ENCODE measurements at regions not wholly inside any gene's neighbourhood (a gene's known extent, or its start where the extent isn't known, plus 50 kb on each side); places are given as distances from the start of the nearest gene placed in this dataset.

GRCh38 chr12:114274131-114274530 lies 131.8 kb downstream of the TBX5 start:
- intact Hi-C loops (cut with DNase I), result no loop called here
- peaks cover 0 to 7% (median 0%) of the 10 kb centered on the region in 9 donors for H3K4me1 ChIP-seq
- DNase-seq, result no peak
- peak in 2 of 8 donors; percentile 49 to 58 for ATAC-seq
- H3K27ac ChIP-seq, result no peak overlapping the region
- no peaks in the 10 kb centered on the region for H3K36me3 ChIP-seq
- no peaks in the 10 kb centered on the region for H3K9me3 ChIP-seq
- peaks cover 0 to 8% (median 0%) of the 10 kb centered on the region in 7 donors for H3K27me3 ChIP-seq
- 8 to 13% methylated on average over 1 of the region's 1 CpG for WGBS, 2 donors
- H3K4me3 ChIP-seq, result no peak overlapping the region
- TF ChIP-seq CTCF (IDR thresholded peaks at IDR 0.05), result no peak

GRCh38 chr12:114272605-114273004 lies 133.3 kb downstream of the TBX5 start:
- WGBS, 2 donors, result 61 to 67% methylated on average over 5 of the region's 5 CpGs
- Histone ChIP-seq H3K36me3 (no peaks in the 10 kb centered on the region), H3K4me1 (peaks cover 0 to 7% (median 0%) of the 10 kb centered on the region in 9 donors), H3K9me3 (no peaks in the 10 kb centered on the region), H3K27ac (no peak overlapping the region), H3K4me3 (no peak overlapping the region), H3K27me3 (peaks cover 0 to 16% (median 0%) of the 10 kb centered on the region in 7 donors)
- no peak for DNase-seq
- ATAC-seq, result no peak
- no peak for TF ChIP-seq CTCF (IDR thresholded peaks at IDR 0.05)
- intact Hi-C loops (cut with DNase I), result no loop called here

GRCh38 chr12:114272071-114272470 lies 133.9 kb downstream of the TBX5 start:
- H3K4me3 ChIP-seq, result no peak overlapping the region
- WGBS, 2 donors, result 47 to 49% methylated on average over 2 of the region's 2 CpGs
- intact Hi-C loops (cut with DNase I), result no loop called here
- ATAC-seq, result no peak
- no peak for TF ChIP-seq CTCF (IDR thresholded peaks at IDR 0.05)
- DNase-seq, result no peak
- peaks cover 0 to 7% (median 0%) of the 10 kb centered on the region in 9 donors for H3K4me1 ChIP-seq
- no peaks in the 10 kb centered on the region for H3K36me3 ChIP-seq
- no peak overlapping the region for H3K27ac ChIP-seq
- H3K27me3 ChIP-seq, result peaks cover 0 to 21% (median 0%) of the 10 kb centered on the region in 7 donors
- no peaks in the 10 kb centered on the region for H3K9me3 ChIP-seq

GRCh38 chr12:114269153-114269552 lies 136.8 kb downstream of the TBX5 start:
- peaks cover 0 to 21% (median 0%) of the 10 kb centered on the region in 7 donors for H3K27me3 ChIP-seq
- H3K4me1 ChIP-seq, result peaks cover 0 to 15% (median 0%) of the 10 kb centered on the region in 9 donors
- no peaks in the 10 kb centered on the region for H3K9me3 ChIP-seq
- intact Hi-C loops (cut with DNase I), result no loop called here
- ATAC-seq (no peak), DNase-seq (no peak)
- TF ChIP-seq CTCF (IDR thresholded peaks at IDR 0.05), result no peak
- no peak overlapping the region for H3K4me3 ChIP-seq
- no peak overlapping the region for H3K27ac ChIP-seq
- WGBS, 2 donors, result 54 to 56% methylated on average over 2 of the region's 2 CpGs
- no peaks in the 10 kb centered on the region for H3K36me3 ChIP-seq
